HCT116 (cell line): ENCODE measurements at regions not wholly inside any gene's neighbourhood (a gene's known extent, or its start where the extent isn't known, plus 50 kb on each side); places are given as distances from the start of the nearest gene placed in this dataset.

Experiments
- CTCF ChIP-seq, 3 experiments: fragments of 200-600 bp in 1 of 3; sonication (generic) in 1 of 3; IDR thresholded peaks in 2 of 3; conservative IDR thresholded peaks in 1 of 3; 2 replicates each; pipeline ENCODE4 v1.5.1; 2012 to 2017; ENCODE audit warnings: low read depth in 2 of 3, low read length in 2 of 3, antibody characterized with exemption in 1 of 3, borderline replicate concordance in 1 of 3, control low read depth in 1 of 3, mild to moderate bottlenecking in 1 of 3, mixed read lengths in 1 of 3, mixed run types in 1 of 3, moderate library complexity in 1 of 3; ENCODE audit not compliant: insufficient read depth in 1 of 3
- SIN3A ChIP-seq: IDR thresholded peaks from 2 replicates; pipeline ENCODE4 v1.6.1; 2012; ENCODE audit warnings: low read depth

- no peak for TF ChIP-seq CTCF (IDR thresholded peaks at IDR 0.05 in 2 of 3, conservative IDR thresholded peaks at IDR 0.05 in 1 of 3; ENCODE audit: borderline replicate concordance in 1 of 3, insufficient read depth in 1 of 3, low read depth in 2 of 3, low read length in 2 of 3)
- no peak for TF ChIP-seq SIN3A
These were observed 205.3 kb downstream of the PRL start for GRCh38 chr6:22091424-22091948.
